Ovary (tissue), 7 donors: ENCODE measurements at regions not wholly inside any gene's neighbourhood (a gene's known extent, or its start where the extent isn't known, plus 50 kb on each side); places are given as distances from the start of the nearest gene placed in this dataset.

Experiments used
- DNase-seq, 5 donors: peaks; one replicate each; pipeline ENCODE4 v3.0.0-alpha.2; 2019 to 2020
- H3K27ac ChIP-seq, 2 donors: fragments of 200-600 bp; one replicate each; pipeline versions ENCODE4 v1.5.1 to v1.8.0; 2019 to 2022
- H3K27me3 ChIP-seq: fragments of 200-600 bp; one replicate; pipeline ENCODE4 v1.8.0; 2022
- H3K36me3 ChIP-seq: fragments of 200-600 bp; sonication (generic); one replicate; pipeline ENCODE4 v1.5.1; 2019
- H3K4me1 ChIP-seq: one replicate; pipeline ENCODE4 v1.8.1; 2013; ENCODE audit warnings: mild to moderate bottlenecking, moderate library complexity; ENCODE audit not compliant: insufficient read depth
- H3K4me3 ChIP-seq: fragments of 200-600 bp; sonication (generic); one replicate; pipeline ENCODE4 v1.5.1; 2017
- H3K9me3 ChIP-seq, 2 donors: fragments of 200-600 bp in 1 of 2; sonication (generic) in 1 of 2; one replicate each; pipeline versions ENCODE4 v1.5.1 to v1.8.1; 2013 to 2019; ENCODE audit warnings: mild to moderate bottlenecking in 1 of 2, moderate library complexity in 1 of 2
- EP300 ChIP-seq: sonication (generic); formaldehyde crosslinking; IDR thresholded peaks from one replicate; pipeline ENCODE4 v1.6.1; 2017; ENCODE audit warnings: antibody characterized with exemption
- POLR2A ChIP-seq: fragments of 450-650 bp; IDR thresholded peaks from one replicate; pipeline ENCODE4 v1.6.1; 2017; ENCODE audit warnings: antibody characterized with exemption, mild to moderate bottlenecking, moderate library complexity
- WGBS, 3 donors: extraction: QIAGEN DNeasy Blood & Tissue Kit in 1 of 3; methylation state at CpG; one replicate each; pipeline versions ENCODE4 v1.1.5 to v1.1.7; 2013 to 2017; 5-methylcytosine and 5-hydroxymethylcytosine counted together
- intact Hi-C, 4 donors: fragments of 100-400 bp; cut with DNase I; formaldehyde crosslinking; loops; one replicate each; pipeline versions ENCODE4 v1.11.0 to v1.15.1; 2022 to 2023
- TF ChIP-seq, protein P1 (sequence below), 3 donors: fragments of 450-650 bp in 2 of 3; fragments of 200-600 bp in 1 of 3; IDR thresholded peaks; one replicate each; pipeline versions ENCODE4 v1.5.1 to v1.8.0; 2016 to 2022; ENCODE audit warnings: antibody characterized with exemption in 3 of 3, mild to moderate bottlenecking in 1 of 3
- donor health status: DM: no; HTN: no; CAD: no; lungs with moderate emphysema.
- donor health status: DM: no; HTN: no; CAD: no.
- donor health status: Bipolar disorder and iron deficiency.
- donor health status: DM: no; HTN: no; CAD: no.
- donor health status: DM: yes; HTN: yes; CAD: no.

DNA sequence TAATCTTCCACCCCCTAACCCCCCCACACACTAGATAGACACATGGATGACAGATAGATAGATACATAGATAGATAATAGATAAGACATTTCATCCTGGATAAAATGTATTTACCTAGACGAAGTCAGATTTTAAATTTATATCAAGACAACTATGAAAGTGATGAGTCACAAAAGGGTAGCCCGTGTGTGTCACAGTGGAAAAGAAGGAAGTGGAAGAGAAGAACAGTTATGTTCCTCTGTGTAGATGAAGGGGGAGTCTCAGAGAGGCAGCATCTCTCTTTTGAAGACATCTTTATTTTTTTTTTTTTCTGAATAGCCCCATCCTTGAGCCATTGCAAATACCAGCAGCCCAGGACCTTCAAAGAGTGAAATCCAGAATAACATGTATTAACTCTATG is 121.7 kb upstream of the VGLL2 start:
- WGBS, 3 donors = 61 to 70% (median 63%) methylated on average over 2 of the region's 2 CpGs

GRCh38 chr6:117145940-117146339 is 119.4 kb upstream of the VGLL2 start:
- H3K27ac ChIP-seq = no peak overlapping the region
- no peaks in the 10 kb centered on the region for H3K4me1 ChIP-seq
- TF ChIP-seq POLR2A = no peak
- TF ChIP-seq, protein P1, sequence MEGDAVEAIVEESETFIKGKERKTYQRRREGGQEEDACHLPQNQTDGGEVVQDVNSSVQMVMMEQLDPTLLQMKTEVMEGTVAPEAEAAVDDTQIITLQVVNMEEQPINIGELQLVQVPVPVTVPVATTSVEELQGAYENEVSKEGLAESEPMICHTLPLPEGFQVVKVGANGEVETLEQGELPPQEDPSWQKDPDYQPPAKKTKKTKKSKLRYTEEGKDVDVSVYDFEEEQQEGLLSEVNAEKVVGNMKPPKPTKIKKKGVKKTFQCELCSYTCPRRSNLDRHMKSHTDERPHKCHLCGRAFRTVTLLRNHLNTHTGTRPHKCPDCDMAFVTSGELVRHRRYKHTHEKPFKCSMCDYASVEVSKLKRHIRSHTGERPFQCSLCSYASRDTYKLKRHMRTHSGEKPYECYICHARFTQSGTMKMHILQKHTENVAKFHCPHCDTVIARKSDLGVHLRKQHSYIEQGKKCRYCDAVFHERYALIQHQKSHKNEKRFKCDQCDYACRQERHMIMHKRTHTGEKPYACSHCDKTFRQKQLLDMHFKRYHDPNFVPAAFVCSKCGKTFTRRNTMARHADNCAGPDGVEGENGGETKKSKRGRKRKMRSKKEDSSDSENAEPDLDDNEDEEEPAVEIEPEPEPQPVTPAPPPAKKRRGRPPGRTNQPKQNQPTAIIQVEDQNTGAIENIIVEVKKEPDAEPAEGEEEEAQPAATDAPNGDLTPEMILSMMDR (IDR thresholded peaks at IDR 0.05) = no peak
- TF ChIP-seq EP300 = no peak
- no peak for DNase-seq
- no peak overlapping the region for H3K4me3 ChIP-seq
- H3K27me3 ChIP-seq = no peaks in the 10 kb centered on the region
- 43 to 53% (median 43%) methylated on average over 2 of the region's 2 CpGs for WGBS, 3 donors
- no peaks in the 10 kb centered on the region for H3K9me3 ChIP-seq
- intact Hi-C loops = no loop called here
- no peaks in the 10 kb centered on the region for H3K36me3 ChIP-seq

More for the DNA sequence above, 121.7 kb upstream of the VGLL2 start:
- Histone ChIP-seq H3K9me3 (no peaks in the 10 kb centered on the region), H3K27ac (no peak overlapping the region), H3K4me3 (no peak overlapping the region), H3K36me3 (no peaks in the 10 kb centered on the region), H3K4me1 (no peaks in the 10 kb centered on the region), H3K27me3 (no peaks in the 10 kb centered on the region)
- no peak for DNase-seq
- intact Hi-C loops = no loop called here
- TF ChIP-seq, protein P1 (IDR thresholded peaks at IDR 0.05) = no peak
- no peak for TF ChIP-seq EP300
- no peak for TF ChIP-seq POLR2A

DNA sequence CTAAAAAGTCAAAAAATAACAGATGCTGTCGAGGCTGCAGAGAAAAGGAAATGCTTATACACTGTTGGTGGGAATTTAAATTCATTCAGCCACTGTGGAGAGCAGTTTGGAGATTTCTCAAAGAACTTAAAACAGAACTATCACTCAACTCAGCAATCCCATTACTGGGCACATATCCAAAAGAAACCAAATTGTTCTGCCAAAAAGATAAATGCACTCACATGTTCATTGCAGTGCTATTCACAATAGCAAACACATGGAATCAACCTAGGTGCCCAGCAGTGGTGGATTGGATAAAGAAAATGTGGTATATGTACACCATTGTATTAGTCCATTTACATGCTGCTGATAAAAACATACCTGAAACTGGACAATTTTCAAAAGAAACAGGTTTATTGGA is 116.0 kb upstream of the VGLL2 start:
- H3K4me1 ChIP-seq = no peaks in the 10 kb centered on the region
- intact Hi-C loops = no loop called here
- H3K4me3 ChIP-seq = no peak overlapping the region
- TF ChIP-seq EP300 (no peak), POLR2A (no peak)
- TF ChIP-seq, protein P1 (IDR thresholded peaks at IDR 0.05) = no peak
- H3K9me3 ChIP-seq = no peaks in the 10 kb centered on the region
- no peaks in the 10 kb centered on the region for H3K27me3 ChIP-seq
- H3K27ac ChIP-seq = no peak overlapping the region
- H3K36me3 ChIP-seq = no peaks in the 10 kb centered on the region
- 13 to 29% (median 20%) methylated on average over 1 of the region's 1 CpG for WGBS, 3 donors
- no peak for DNase-seq

DNA sequence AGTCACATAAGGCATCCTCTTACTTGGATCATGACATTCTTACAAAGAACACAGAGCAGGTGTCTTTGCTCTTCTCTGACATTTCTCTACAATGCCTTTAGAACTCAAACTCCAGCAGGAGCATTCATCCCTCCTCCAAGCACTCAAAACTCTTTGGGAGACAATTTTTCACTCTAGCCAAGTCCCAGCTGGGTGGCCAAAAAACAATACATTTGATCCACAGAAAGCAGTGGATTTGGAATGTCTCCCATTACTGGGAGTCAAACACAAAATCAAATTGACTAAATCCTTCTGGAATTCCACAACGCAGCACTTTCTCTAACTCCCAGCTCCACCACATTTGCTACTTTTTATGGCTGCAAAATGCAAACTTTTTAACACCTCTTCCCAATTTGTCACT is 108.6 kb upstream of the VGLL2 start:
- H3K27me3 ChIP-seq = no peaks in the 10 kb centered on the region
- H3K4me1 ChIP-seq = no peaks in the 10 kb centered on the region
- no peaks in the 10 kb centered on the region for H3K9me3 ChIP-seq
- no peak for DNase-seq
- TF ChIP-seq EP300 = no peak
- TF ChIP-seq, protein P1 (IDR thresholded peaks at IDR 0.05) = no peak
- TF ChIP-seq POLR2A = no peak
- no peak overlapping the region for H3K27ac ChIP-seq
- H3K4me3 ChIP-seq = no peak overlapping the region
- intact Hi-C loops = no loop called here
- H3K36me3 ChIP-seq = no peaks in the 10 kb centered on the region
- WGBS, 3 donors = 7 to 20% (median 8%) methylated on average over 1 of the region's 1 CpG

GRCh38 chr6:117157448-117157847 is 107.9 kb upstream of the VGLL2 start:
- no peak for TF ChIP-seq POLR2A
- TF ChIP-seq EP300 = no peak
- TF ChIP-seq, protein P1 (IDR thresholded peaks at IDR 0.05) = no peak
- H3K9me3 ChIP-seq = no peaks in the 10 kb centered on the region
- no peak overlapping the region for H3K4me3 ChIP-seq
- no peaks in the 10 kb centered on the region for H3K27me3 ChIP-seq
- no peak overlapping the region for H3K27ac ChIP-seq
- intact Hi-C loops = no loop called here
- H3K4me1 ChIP-seq = no peaks in the 10 kb centered on the region
- DNase-seq = no peak
- WGBS, 3 donors = 9 to 18% (median 12%) methylated on average over 3 of the region's 3 CpGs
- no peaks in the 10 kb centered on the region for H3K36me3 ChIP-seq
